GM12878 (cell line): ENCODE measurements at regions not wholly inside any gene's neighbourhood (a gene's known extent, or its start where the extent isn't known, plus 50 kb on each side); places are given as distances from the start of the nearest gene placed in this dataset.

ENCODE experiments used
- BHLHE40 ChIP-seq, 2 experiments: fragments of 450-650 bp in 1 of 2; IDR thresholded peaks; 2 replicates each; pipeline ENCODE4 v1.6.1; 2011 to 2017; ENCODE audit warnings: low read depth in 2 of 2, borderline replicate concordance in 1 of 2, improper control_type of control experiment in 1 of 2, low read length in 1 of 2, mild to moderate bottlenecking in 1 of 2
- CTCF ChIP-seq, 3 experiments: IDR thresholded peaks in 2 of 3; conservative IDR thresholded peaks in 1 of 3; 2 replicates each; pipeline ENCODE4 v1.5.1; 2011; ENCODE audit warnings: low read depth in 3 of 3, low read length in 3 of 3, mild to moderate bottlenecking in 3 of 3, control low read depth in 2 of 3, moderate library complexity in 2 of 3, inconsistent platforms in 1 of 3, mixed read lengths in 1 of 3; ENCODE audit not compliant: control insufficient read depth in 2 of 3, insufficient read depth in 1 of 3; ENCODE audit errors: extremely low read depth in 1 of 3
- FOXM1 ChIP-seq: IDR thresholded peaks from 2 replicates; pipeline ENCODE4 v1.6.1; 2012; ENCODE audit warnings: low read depth, mild to moderate bottlenecking, inconsistent platforms, low read length, moderate library complexity
- JUNB ChIP-seq: IDR thresholded peaks from 2 replicates; pipeline ENCODE4 v1.6.1; 2016; ENCODE audit warnings: antibody characterized with exemption, mild to moderate bottlenecking
- POLR2A ChIP-seq: IDR thresholded peaks from 2 replicates; pipeline ENCODE4 v1.6.1; 2011; ENCODE audit warnings: low read depth, mild to moderate bottlenecking, low read length
- YY1 ChIP-seq: IDR thresholded peaks from 2 replicates; pipeline ENCODE4 v1.6.1; 2011; ENCODE audit warnings: low read depth, mild to moderate bottlenecking, low read length
- TF ChIP-seq, protein P1 (sequence below): fragments of 450-650 bp; IDR thresholded peaks from 2 replicates; pipeline ENCODE4 v1.6.1; 2016; ENCODE audit warnings: mild to moderate bottlenecking, moderate library complexity, borderline replicate concordance

GRCh38 chr12:29879606-29880308 is 96.0 kb upstream of the TMTC1 start:
- TF ChIP-seq CTCF (IDR thresholded peaks at IDR 0.05 in 2 of 3, conservative IDR thresholded peaks at IDR 0.05 in 1 of 3; ENCODE audit: control insufficient read depth in 2 of 3, extremely low read depth in 1 of 3, insufficient read depth in 1 of 3, low read depth in 3 of 3, low read length in 3 of 3) (no peak), POLR2A (no peak), JUNB (no peak), YY1 (no peak), FOXM1 (no peak), BHLHE40 (IDR thresholded peaks at IDR 0.05; ENCODE audit: borderline replicate concordance in 1 of 2, low read depth in 2 of 2, low read length in 1 of 2) (no peak)
- TF ChIP-seq, protein P1, sequence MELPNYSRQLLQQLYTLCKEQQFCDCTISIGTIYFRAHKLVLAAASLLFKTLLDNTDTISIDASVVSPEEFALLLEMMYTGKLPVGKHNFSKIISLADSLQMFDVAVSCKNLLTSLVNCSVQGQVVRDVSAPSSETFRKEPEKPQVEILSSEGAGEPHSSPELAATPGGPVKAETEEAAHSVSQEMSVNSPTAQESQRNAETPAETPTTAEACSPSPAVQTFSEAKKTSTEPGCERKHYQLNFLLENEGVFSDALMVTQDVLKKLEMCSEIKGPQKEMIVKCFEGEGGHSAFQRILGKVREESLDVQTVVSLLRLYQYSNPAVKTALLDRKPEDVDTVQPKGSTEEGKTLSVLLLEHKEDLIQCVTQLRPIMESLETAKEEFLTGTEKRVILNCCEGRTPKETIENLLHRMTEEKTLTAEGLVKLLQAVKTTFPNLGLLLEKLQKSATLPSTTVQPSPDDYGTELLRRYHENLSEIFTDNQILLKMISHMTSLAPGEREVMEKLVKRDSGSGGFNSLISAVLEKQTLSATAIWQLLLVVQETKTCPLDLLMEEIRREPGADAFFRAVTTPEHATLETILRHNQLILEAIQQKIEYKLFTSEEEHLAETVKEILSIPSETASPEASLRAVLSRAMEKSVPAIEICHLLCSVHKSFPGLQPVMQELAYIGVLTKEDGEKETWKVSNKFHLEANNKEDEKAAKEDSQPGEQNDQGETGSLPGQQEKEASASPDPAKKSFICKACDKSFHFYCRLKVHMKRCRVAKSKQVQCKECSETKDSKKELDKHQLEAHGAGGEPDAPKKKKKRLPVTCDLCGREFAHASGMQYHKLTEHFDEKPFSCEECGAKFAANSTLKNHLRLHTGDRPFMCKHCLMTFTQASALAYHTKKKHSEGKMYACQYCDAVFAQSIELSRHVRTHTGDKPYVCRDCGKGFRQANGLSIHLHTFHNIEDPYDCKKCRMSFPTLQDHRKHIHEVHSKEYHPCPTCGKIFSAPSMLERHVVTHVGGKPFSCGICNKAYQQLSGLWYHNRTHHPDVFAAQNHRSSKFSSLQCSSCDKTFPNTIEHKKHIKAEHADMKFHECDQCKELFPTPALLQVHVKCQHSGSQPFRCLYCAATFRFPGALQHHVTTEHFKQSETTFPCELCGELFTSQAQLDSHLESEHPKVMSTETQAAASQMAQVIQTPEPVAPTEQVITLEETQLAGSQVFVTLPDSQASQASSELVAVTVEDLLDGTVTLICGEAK = no peak
